ENCODE measurements at regions not wholly inside any gene's neighbourhood (a gene's known extent, or its start where the extent isn't known, plus 50 kb on each side); places are given as distances from the start of the nearest gene placed in this dataset.

- TF ChIP-seq, protein P1, sequence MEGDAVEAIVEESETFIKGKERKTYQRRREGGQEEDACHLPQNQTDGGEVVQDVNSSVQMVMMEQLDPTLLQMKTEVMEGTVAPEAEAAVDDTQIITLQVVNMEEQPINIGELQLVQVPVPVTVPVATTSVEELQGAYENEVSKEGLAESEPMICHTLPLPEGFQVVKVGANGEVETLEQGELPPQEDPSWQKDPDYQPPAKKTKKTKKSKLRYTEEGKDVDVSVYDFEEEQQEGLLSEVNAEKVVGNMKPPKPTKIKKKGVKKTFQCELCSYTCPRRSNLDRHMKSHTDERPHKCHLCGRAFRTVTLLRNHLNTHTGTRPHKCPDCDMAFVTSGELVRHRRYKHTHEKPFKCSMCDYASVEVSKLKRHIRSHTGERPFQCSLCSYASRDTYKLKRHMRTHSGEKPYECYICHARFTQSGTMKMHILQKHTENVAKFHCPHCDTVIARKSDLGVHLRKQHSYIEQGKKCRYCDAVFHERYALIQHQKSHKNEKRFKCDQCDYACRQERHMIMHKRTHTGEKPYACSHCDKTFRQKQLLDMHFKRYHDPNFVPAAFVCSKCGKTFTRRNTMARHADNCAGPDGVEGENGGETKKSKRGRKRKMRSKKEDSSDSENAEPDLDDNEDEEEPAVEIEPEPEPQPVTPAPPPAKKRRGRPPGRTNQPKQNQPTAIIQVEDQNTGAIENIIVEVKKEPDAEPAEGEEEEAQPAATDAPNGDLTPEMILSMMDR (IDR thresholded peaks at IDR 0.05): no peak
- TF ChIP-seq POLR2A (IDR thresholded peaks at IDR 0.05): no peak
Measured at GRCh38 chr12:86675197-86675596, 419.0 kb upstream of the MGAT4C start.
